ENCODE measurements at regions not wholly inside any gene's neighbourhood (a gene's known extent, or its start where the extent isn't known, plus 50 kb on each side); places are given as distances from the start of the nearest gene placed in this dataset.

DNA sequence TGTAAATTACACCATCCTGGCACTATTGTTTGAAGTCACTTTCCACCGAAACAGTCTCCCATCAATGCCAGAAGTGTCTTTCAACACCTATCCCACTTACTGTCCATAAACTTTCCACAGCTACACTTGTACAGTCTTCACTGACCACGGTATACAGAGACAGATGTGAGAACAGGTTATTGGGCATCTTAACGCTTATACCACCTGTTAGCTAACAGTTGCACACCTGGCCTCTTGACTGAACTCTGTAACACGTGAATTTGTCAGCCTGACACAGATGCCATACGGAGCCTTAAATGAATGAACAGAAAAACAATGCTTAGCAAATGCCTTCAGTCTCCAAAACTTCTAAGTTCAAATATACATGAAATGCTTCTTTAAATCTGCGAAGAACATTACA lies 440.5 kb downstream of the SHQ1 start:
- no peaks in the 10 kb centered on the region for H3K27me3 Mint-ChIP-seq (ENCODE audit: unreplicated experiment)
- peaks cover 71% of the 10 kb centered on the region for H3K4me1 Mint-ChIP-seq (ENCODE audit: unreplicated experiment)
- TF ChIP-seq, protein P1, sequence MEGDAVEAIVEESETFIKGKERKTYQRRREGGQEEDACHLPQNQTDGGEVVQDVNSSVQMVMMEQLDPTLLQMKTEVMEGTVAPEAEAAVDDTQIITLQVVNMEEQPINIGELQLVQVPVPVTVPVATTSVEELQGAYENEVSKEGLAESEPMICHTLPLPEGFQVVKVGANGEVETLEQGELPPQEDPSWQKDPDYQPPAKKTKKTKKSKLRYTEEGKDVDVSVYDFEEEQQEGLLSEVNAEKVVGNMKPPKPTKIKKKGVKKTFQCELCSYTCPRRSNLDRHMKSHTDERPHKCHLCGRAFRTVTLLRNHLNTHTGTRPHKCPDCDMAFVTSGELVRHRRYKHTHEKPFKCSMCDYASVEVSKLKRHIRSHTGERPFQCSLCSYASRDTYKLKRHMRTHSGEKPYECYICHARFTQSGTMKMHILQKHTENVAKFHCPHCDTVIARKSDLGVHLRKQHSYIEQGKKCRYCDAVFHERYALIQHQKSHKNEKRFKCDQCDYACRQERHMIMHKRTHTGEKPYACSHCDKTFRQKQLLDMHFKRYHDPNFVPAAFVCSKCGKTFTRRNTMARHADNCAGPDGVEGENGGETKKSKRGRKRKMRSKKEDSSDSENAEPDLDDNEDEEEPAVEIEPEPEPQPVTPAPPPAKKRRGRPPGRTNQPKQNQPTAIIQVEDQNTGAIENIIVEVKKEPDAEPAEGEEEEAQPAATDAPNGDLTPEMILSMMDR (IDR thresholded peaks at IDR 0.05), result no peak
- H3K36me3 Mint-ChIP-seq (ENCODE audit: unreplicated experiment), result no peaks in the 10 kb centered on the region
- DNase-seq (ENCODE audit: extremely low spot score, unreplicated experiment), result no peak
- H3K9me3 Mint-ChIP-seq (ENCODE audit: unreplicated experiment), result no peaks in the 10 kb centered on the region
- no peak overlapping the region for H3K4me3 Mint-ChIP-seq (ENCODE audit: unreplicated experiment)
- no peak overlapping the region for H3K27ac Mint-ChIP-seq (ENCODE audit: unreplicated experiment)

DNA sequence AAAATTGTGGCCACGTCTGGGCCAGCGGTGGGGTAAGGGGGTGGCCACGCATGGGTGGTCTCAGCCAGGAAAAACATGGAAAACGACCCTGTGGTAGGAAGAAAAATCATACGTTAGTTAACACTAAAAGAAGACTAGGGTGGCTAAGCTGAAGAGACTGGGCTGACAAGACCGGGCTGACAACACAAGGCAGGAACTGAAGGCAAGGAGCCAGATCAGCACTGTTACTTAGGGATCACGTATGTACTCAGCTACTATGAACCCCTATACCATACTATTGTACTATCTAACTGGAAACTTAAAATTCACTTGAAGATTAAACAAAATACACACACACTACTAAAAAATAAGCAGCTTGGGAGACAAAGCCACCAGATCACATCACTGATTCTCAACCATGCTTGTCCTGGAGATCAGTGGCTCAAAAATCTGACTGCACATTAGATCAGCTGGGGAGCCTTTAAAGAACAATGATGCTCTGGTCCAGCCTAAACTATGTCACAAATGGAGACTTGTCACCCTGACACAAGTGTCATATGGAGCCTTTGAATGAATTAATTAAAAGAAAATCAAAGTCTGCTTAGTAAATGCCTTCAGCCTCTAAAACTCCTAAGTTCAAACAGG lies 442.2 kb downstream of the SHQ1 start:
- no peak overlapping the region for H3K27ac Mint-ChIP-seq (ENCODE audit: unreplicated experiment)

DNA sequence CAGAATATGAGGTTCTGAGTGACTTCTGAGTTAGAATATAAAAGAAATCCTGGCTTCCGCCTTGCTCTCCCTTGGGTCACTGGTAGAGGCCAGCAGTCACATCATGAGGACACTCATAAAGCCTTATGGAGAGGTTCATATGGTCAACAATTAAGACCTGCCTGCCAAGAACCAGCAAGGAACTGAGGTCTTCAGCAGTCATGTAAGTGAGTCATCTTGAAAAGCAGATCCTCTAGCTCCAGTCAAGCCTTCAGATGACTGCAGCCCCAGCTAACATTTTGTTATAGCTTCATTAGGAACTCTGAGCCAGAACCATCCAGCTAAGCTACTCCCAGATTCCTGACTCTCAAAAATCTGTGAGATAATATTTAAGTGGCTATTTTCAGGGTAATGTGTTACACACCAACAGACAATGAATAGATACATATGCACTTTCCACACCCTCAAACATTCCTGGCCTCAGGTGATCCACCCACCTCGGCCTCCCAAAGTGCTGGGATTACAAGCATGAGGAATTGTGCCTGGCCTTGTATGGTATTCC lies 447.2 kb downstream of the SHQ1 start:
- Mint-ChIP-seq H3K9me3 (ENCODE audit: unreplicated experiment) (no peaks in the 10 kb centered on the region), H3K27ac (ENCODE audit: unreplicated experiment) (no peak overlapping the region), H3K4me1 (ENCODE audit: unreplicated experiment) (peaks cover 40% of the 10 kb centered on the region), H3K27me3 (ENCODE audit: unreplicated experiment) (no peaks in the 10 kb centered on the region), H3K36me3 (ENCODE audit: unreplicated experiment) (no peaks in the 10 kb centered on the region), H3K4me3 (ENCODE audit: unreplicated experiment) (no peak overlapping the region)
- DNase-seq (ENCODE audit: extremely low spot score, unreplicated experiment), result no peak
- TF ChIP-seq, protein P1 (IDR thresholded peaks at IDR 0.05), result no peak

More for the DNA sequence above, 442.2 kb downstream of the SHQ1 start:
- TF ChIP-seq, protein P1 (IDR thresholded peaks at IDR 0.05), result no peak
- no peak for DNase-seq (ENCODE audit: extremely low spot score, unreplicated experiment)
- Mint-ChIP-seq H3K27me3 (ENCODE audit: unreplicated experiment) (no peaks in the 10 kb centered on the region), H3K4me3 (ENCODE audit: unreplicated experiment) (no peak overlapping the region), H3K4me1 (ENCODE audit: unreplicated experiment) (peaks cover 61% of the 10 kb centered on the region), H3K9me3 (ENCODE audit: unreplicated experiment) (no peaks in the 10 kb centered on the region), H3K36me3 (ENCODE audit: unreplicated experiment) (no peaks in the 10 kb centered on the region)

DNA sequence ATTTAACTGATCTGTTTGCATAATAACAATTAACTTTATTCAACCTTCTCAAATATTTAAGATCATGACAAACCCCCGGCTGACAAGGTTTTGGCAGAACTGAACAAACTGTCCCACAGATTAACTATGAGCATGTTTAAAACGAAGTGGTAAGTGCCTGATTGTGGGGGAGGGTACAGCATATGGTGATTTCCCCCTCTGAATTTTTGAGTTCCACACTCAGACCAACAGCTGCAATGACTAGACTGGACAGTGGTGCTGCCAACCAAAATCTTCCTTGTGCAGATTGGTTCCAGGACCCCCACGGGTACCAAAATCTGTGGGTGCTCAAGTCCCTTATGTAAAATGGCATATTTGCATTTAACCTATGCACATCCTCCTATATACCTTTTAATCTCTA lies 449.5 kb downstream of the SHQ1 start:
- no peaks in the 10 kb centered on the region for H3K9me3 Mint-ChIP-seq (ENCODE audit: unreplicated experiment)
- no peak for DNase-seq (ENCODE audit: extremely low spot score, unreplicated experiment)
- TF ChIP-seq, protein P1 (IDR thresholded peaks at IDR 0.05), result no peak
- H3K27ac Mint-ChIP-seq (ENCODE audit: unreplicated experiment), result no peak overlapping the region
- H3K27me3 Mint-ChIP-seq (ENCODE audit: unreplicated experiment), result no peaks in the 10 kb centered on the region
- H3K4me1 Mint-ChIP-seq (ENCODE audit: unreplicated experiment), result peaks cover 41% of the 10 kb centered on the region
- no peaks in the 10 kb centered on the region for H3K36me3 Mint-ChIP-seq (ENCODE audit: unreplicated experiment)
- no peak overlapping the region for H3K4me3 Mint-ChIP-seq (ENCODE audit: unreplicated experiment)

DNA sequence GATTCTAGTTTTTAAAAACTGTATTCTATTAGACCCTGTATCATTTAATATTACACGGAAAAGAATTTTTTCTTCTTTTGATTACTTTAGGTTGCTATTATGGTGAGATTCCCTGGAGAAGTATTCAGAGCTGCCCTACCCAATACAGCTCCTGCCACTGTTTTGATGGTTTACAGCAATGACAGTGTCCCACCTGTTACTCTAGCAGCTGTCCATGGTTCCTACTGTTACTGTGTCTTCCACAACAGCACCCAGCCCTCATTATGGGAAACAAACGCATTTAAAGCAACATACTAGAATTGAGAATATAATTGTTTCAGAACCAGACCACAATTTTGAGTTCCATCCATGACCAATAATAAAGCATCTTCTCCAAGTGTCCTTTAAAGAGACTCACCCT lies 450.7 kb downstream of the SHQ1 start:
- H3K27ac Mint-ChIP-seq (ENCODE audit: unreplicated experiment), result no peak overlapping the region
- H3K4me1 Mint-ChIP-seq (ENCODE audit: unreplicated experiment), result peaks cover 38% of the 10 kb centered on the region
- H3K4me3 Mint-ChIP-seq (ENCODE audit: unreplicated experiment), result no peak overlapping the region

More for the DNA sequence above, 450.7 kb downstream of the SHQ1 start:
- Mint-ChIP-seq H3K9me3 (ENCODE audit: unreplicated experiment) (no peaks in the 10 kb centered on the region), H3K36me3 (ENCODE audit: unreplicated experiment) (no peaks in the 10 kb centered on the region), H3K27me3 (ENCODE audit: unreplicated experiment) (no peaks in the 10 kb centered on the region)
- TF ChIP-seq, protein P1 (IDR thresholded peaks at IDR 0.05), result no peak
- no peak for DNase-seq (ENCODE audit: extremely low spot score, unreplicated experiment)

Measured in osteocyte (in vitro differentiated cells).